Body of pancreas (tissue), 4 donors: ENCODE measurements at regions not wholly inside any gene's neighbourhood (a gene's known extent, or its start where the extent isn't known, plus 50 kb on each side); places are given as distances from the start of the nearest gene placed in this dataset.

Experiments
- ATAC-seq: fragments of 150-250 bp; one replicate; pipeline ENCODE4 v1.9.1; 2016
- DNase-seq, 4 donors: peaks; one replicate each; pipeline ENCODE4 v3.0.0-alpha.2; 2019
- H3K27ac ChIP-seq, 4 donors: fragments of 200-600 bp; sonication (generic); 1 replicate in 3 of 4; 2 replicates in 1 of 4; pipeline versions ENCODE4 v1.5.1 to v1.6.1; 2016 to 2019; ENCODE audit warnings: mild to moderate bottlenecking in 1 of 4, mixed read lengths in 1 of 4, moderate library complexity in 1 of 4
- H3K27me3 ChIP-seq, 2 donors: fragments of 200-600 bp; sonication (generic); one replicate each; pipeline ENCODE4 v1.6.0; 2016; ENCODE audit warnings: mild to moderate bottlenecking in 1 of 2
- H3K36me3 ChIP-seq, 2 donors: fragments of 200-600 bp; sonication (generic); replicated peaks in 1 of 2; 2 replicates each; pipeline ENCODE4 v1.5.1; 2016; ENCODE audit warnings: low read depth in 2 of 2; ENCODE audit not compliant: insufficient read depth in 1 of 2
- H3K4me1 ChIP-seq: fragments of 200-600 bp; sonication (generic); one replicate; pipeline ENCODE4 v1.6.0; 2016
- H3K4me3 ChIP-seq, 2 donors: fragments of 200-600 bp; sonication (generic); 1 replicate in 1 of 2; 2 replicates in 1 of 2; pipeline ENCODE4 v1.5.1; 2016 to 2019
- H3K9me3 ChIP-seq, 3 donors: fragments of 200-600 bp; sonication (generic); 1 replicate in 2 of 3; 2 replicates in 1 of 3; pipeline ENCODE4 v1.5.1; 2016
- POLR2A ChIP-seq, 3 donors: fragments of 450-650 bp; IDR thresholded peaks; one replicate each; pipeline ENCODE4 v1.6.1; 2016; ENCODE audit warnings: antibody characterized with exemption in 3 of 3, mild to moderate bottlenecking in 2 of 3
- WGBS, 2 donors: methylation state at CpG; one replicate each; pipeline ENCODE4 v1.1.5; 2017; 5-methylcytosine and 5-hydroxymethylcytosine counted together
- intact Hi-C: fragments of 100-400 bp; cut with DNase I; formaldehyde crosslinking; loops from one replicate; pipeline ENCODE4 v1.15.1; 2023
- TF ChIP-seq, protein P1 (sequence below), 7 experiments: fragments of 450-650 bp in 4 of 7; fragments of 200-600 bp in 3 of 7; sonication (generic) in 3 of 7; IDR thresholded peaks; one replicate each; pipeline ENCODE4 v1.5.1; 2016 to 2019; ENCODE audit warnings: antibody characterized with exemption in 7 of 7

DNA sequence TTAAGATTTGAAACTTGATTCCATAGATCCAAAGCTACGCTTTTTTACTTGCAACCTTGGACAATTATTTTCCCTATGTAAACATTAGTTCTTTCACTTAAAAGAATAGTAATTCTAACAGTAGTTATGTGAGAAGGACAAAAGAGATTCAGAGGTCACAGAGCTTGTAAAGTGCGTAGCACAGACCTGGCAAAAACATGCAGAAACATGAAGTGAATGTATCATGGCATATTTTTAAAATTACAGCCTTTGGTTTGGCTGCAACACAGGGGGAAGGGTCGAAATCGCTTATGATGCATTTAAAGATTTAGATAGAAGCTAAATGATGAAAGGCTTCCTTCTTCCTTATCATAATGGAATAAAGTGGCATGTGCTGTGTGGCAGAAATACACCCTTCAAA is 1068.8 kb downstream of the ARAP2 start:
- Histone ChIP-seq H3K9me3 (no peaks in the 10 kb centered on the region), H3K36me3 (no peaks in the 10 kb centered on the region), H3K4me1 (no peaks in the 10 kb centered on the region), H3K27ac (no peak overlapping the region), H3K27me3 (no peaks in the 10 kb centered on the region), H3K4me3 (no peak overlapping the region)
- intact Hi-C loops: no loop called here
- no peak for TF ChIP-seq POLR2A (IDR thresholded peaks at IDR 0.05)
- TF ChIP-seq, protein P1, sequence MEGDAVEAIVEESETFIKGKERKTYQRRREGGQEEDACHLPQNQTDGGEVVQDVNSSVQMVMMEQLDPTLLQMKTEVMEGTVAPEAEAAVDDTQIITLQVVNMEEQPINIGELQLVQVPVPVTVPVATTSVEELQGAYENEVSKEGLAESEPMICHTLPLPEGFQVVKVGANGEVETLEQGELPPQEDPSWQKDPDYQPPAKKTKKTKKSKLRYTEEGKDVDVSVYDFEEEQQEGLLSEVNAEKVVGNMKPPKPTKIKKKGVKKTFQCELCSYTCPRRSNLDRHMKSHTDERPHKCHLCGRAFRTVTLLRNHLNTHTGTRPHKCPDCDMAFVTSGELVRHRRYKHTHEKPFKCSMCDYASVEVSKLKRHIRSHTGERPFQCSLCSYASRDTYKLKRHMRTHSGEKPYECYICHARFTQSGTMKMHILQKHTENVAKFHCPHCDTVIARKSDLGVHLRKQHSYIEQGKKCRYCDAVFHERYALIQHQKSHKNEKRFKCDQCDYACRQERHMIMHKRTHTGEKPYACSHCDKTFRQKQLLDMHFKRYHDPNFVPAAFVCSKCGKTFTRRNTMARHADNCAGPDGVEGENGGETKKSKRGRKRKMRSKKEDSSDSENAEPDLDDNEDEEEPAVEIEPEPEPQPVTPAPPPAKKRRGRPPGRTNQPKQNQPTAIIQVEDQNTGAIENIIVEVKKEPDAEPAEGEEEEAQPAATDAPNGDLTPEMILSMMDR (IDR thresholded peaks at IDR 0.05): no peak
- no peak for DNase-seq
- no peak for ATAC-seq
- WGBS, 2 donors: 44 to 49% methylated on average over 4 of the region's 4 CpGs

DNA sequence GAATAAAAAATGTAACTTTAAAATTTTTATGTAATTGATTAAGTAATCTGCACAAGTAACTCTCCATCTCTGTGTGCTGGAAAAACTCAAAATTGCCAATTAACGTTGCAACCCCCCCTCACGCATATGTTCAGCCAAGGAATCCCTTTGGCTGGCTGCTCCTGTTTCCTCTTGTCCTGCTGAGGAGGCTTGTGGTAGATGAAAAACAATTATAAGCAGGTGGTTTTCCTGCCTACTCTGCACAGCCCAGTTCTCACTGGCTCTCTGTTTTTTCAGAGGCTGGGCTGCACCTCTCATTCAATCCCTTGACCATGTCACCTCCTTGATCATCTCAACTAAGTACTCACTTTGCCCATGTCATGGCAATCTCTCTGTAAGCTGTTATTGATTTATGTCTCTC is 1068.4 kb downstream of the ARAP2 start:
- ATAC-seq (no peak), DNase-seq (no peak)
- no peak overlapping the region for H3K27ac ChIP-seq
- no peaks in the 10 kb centered on the region for H3K4me1 ChIP-seq
- TF ChIP-seq, protein P1 (IDR thresholded peaks at IDR 0.05): no peak
- no peak for TF ChIP-seq POLR2A (IDR thresholded peaks at IDR 0.05)
- H3K9me3 ChIP-seq: no peaks in the 10 kb centered on the region
- no peaks in the 10 kb centered on the region for H3K27me3 ChIP-seq
- 9 to 11% methylated on average over 2 of the region's 2 CpGs for WGBS, 2 donors
- H3K36me3 ChIP-seq: no peaks in the 10 kb centered on the region
- no peak overlapping the region for H3K4me3 ChIP-seq
- intact Hi-C loops: no loop called here

DNA sequence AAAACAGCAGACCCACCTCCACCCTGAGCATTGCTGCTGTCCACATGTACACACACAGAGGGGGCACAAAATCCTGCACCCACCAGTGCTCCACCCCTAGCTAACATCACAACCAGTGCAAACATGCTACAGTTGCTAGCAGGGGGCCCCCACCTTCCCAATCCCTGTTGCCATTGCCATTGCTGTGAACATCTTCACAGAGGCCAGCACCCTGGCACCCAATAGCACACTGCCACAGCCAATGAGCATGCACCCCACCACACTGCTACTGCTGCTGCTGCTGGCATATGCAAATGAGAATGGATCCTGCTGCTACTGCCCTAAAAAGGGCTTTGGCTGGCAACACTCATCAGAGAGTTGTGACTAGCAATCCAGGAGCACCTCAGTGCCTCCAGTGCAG is 1061.9 kb downstream of the ARAP2 start:
- intact Hi-C loops: no loop called here
- ATAC-seq: no peak
- no peaks in the 10 kb centered on the region for H3K36me3 ChIP-seq

DNA sequence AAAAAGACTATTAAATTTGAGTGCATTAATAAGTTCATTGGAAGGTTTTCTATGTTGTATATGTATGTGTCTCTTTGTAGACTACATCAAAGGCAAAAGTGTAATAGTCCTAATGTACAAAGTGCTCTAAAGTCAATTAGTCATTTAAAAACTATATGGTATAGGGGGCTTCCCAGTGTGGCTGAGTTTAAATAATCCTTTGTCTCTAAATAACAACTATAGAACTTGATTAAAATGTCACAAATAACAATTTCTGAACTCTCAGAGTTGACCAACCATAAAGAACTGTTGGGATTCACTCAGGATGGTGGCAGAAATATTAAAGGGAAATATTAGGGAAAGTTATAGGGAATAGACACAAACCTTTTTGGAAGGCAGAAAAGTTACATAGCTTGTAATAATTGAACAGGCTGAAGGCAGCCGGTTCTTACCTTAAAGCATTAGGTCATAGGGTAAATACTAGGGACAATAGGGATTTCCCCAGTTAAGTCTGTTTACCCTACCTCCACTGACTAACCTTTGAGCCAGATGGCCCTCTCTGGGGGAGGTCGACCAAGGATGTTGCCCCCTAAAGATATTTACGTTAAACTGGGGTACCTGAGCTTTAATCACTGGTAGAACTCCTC is 1054.2 kb downstream of the ARAP2 start:
- intact Hi-C loops: no loop called here
- H3K27ac ChIP-seq: no peak overlapping the region
- DNase-seq (no peak), ATAC-seq (no peak)
- no peaks in the 10 kb centered on the region for H3K36me3 ChIP-seq
- TF ChIP-seq POLR2A (IDR thresholded peaks at IDR 0.05): no peak
- TF ChIP-seq, protein P1 (IDR thresholded peaks at IDR 0.05): no peak
- H3K27me3 ChIP-seq: no peaks in the 10 kb centered on the region
- no peaks in the 10 kb centered on the region for H3K4me1 ChIP-seq
- WGBS, 2 donors: 15 to 26% methylated on average over 3 of the region's 3 CpGs
- H3K4me3 ChIP-seq: no peak overlapping the region
- H3K9me3 ChIP-seq: no peaks in the 10 kb centered on the region

More for the DNA sequence above, 1061.9 kb downstream of the ARAP2 start:
- TF ChIP-seq, protein P1 (IDR thresholded peaks at IDR 0.05): no peak
- TF ChIP-seq POLR2A (IDR thresholded peaks at IDR 0.05): no peak
- H3K4me1 ChIP-seq: no peaks in the 10 kb centered on the region
- no peak overlapping the region for H3K27ac ChIP-seq
- no peaks in the 10 kb centered on the region for H3K9me3 ChIP-seq
- H3K4me3 ChIP-seq: no peak overlapping the region
- DNase-seq: no peak
- no peaks in the 10 kb centered on the region for H3K27me3 ChIP-seq

DNA sequence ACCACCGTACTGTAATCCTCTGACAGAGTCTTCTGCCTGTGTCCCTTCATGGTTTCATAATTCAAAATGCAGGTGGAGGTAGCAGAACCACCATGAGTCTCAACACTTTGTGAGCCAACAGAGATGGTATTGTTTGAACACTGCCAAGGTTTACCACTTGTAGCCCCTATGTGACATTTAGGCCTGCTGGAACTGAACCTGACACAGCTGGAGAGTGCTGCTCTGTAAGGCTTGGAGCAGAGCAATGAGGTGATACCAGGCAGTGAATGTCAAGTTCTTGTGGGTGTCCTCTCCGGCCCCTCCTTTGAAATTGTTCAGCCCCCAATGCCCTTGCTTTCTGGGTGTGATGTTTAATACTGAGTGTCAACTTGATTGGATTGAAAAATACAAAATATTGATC is 1042.9 kb downstream of the ARAP2 start:
- Histone ChIP-seq H3K27ac (no peak overlapping the region), H3K36me3 (no peaks in the 10 kb centered on the region), H3K4me1 (no peaks in the 10 kb centered on the region), H3K27me3 (no peaks in the 10 kb centered on the region), H3K4me3 (no peak overlapping the region), H3K9me3 (no peaks in the 10 kb centered on the region)
- WGBS, 2 donors: 87 to 96% methylated on average over 2 of the region's 2 CpGs
- TF ChIP-seq, protein P1 (IDR thresholded peaks at IDR 0.05): no peak
- TF ChIP-seq POLR2A (IDR thresholded peaks at IDR 0.05): no peak
- no peak for ATAC-seq
- DNase-seq: no peak
- intact Hi-C loops: no loop called here
